Lung microvascular endothelial cell (primary cell): ENCODE measurements at regions not wholly inside any gene's neighbourhood (a gene's known extent, or its start where the extent isn't known, plus 50 kb on each side); places are given as distances from the start of the nearest gene placed in this dataset.

Experiments used
- DNase-seq, 2 donors: peaks; one replicate each; pipeline versions ENCODE4 v3.0.0 to v3.0.0-alpha.2; 2010; ENCODE audit warnings: low read depth in 2 of 2

GRCh38 chr12:47560415-47560814, 145.4 kb downstream of the RPAP3 start:
- no peak for DNase-seq

DNA sequence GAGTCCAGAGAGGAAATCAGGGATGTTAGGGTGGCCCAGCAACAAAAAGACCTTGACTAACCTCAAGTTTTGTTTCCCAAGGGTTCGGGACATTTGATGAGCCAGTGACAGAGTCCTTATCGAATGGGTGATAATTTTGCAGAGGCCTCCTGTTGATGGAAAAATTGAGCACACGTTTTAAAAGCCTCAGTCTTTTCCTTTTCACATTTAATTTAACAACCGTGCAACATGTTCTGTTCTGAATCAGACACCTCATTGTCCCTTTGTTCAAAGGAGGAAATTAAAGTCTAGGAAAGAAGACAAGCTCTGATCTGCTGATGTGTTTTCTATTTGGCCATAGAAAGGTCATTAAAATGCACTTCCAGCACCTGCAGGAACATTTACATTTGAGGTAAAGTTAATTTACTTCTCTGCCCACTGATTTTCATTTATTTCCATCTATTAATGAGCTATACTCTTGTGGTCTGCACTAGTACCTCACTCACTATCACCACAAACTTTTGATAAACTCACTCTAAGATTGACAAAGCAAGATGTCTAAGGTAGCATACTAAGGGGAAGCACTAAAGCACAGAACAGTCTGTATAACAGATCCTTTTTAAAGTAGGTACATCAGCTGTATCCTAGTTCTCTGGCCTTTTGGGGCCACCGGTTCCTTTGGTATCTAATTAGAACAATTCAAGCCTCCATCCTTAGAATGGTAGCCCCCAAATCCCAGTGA, 147.0 kb downstream of the RPAP3 start:
- DNase-seq: no peak

DNA sequence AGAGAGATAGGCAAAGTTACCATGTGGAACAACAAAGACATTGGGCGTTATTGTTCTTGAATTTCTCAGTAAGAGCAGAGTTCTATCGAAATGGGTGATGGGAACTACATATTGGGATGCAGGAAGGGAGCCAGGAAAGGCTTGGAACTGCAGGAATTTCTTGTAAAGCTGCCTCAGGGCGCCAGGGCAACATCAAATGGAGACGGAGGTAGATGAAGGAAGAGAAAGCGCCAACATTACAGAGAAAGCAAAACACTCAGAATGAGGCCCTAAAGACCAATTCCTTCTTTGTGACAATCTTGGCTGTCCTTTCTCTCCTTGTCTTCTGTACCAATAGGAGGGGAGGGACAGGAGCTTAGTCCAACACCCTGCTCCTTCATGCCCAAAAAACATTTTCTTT, 148.4 kb downstream of the RPAP3 start:
- no peak for DNase-seq

DNA sequence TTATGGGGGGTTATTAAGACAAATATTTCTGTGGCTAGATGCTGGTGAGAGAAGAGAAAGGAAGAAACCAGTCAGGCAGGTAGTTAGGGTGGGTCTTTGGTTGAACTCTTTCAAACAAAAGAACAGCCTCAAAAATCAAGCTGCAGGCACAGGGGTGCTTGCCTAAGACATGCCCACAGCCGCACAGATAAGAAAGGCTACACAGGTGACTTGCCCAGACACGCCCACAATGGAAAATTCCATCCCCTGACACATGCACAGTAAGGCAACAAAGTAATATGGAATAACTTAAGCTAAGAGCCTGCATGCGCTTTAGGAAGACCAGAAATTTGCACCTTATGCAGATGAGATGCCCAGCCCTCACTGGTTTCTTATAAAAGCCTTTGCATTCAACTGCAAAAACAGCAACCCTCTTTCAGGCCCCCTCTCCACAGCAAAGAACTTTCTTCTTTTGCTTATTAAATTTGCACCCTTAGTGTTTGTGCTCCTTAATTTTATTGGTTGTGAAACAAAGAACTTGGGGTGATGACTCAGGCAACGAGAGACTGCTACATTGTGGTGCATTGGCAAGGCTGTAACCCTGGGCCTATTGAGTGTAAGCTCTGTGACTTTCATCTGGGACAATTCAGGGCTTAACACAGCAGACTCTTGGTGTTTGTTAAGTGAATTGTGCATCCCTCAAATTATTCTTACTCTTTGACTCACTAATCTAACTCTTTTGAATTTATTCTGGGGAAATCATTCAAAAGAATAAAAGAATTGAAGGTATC, 149.4 kb downstream of the RPAP3 start:
- DNase-seq: no peak

DNA sequence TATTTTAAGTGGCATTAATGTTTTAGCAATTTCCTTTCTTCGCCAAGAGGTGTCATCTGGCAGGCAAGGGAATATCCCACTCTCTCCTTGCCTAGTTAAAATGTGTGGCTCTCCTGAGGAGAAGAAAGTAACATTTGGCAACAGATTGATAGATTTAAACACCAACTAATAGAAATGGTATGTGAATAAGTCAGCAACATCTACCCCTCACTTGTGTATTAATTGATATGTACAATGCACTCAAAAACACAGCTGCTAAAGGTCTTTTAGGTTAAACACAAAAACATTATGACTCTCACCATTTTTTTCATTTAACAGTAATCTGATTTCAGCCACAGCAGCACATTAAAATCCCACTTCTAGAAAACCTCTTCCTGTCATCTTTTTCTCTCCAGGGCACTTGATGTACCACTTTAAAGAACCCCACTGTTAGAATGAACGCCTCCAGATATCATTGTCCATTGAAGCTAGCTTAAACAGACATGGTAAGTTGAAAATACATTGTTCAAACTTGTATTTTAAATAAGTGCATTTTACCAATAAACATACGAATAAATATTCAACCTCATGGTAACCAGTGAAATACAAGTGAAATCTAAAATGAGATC, 151.7 kb downstream of the RPAP3 start:
- no peak for DNase-seq

- no peak for DNase-seq
Measured at GRCh38 chr12:47553266-47553665, 152.6 kb downstream of the RPAP3 start.

GRCh38 chr12:47551426-47551851, 154.4 kb downstream of the RPAP3 start:
- no peak for DNase-seq

- DNase-seq: peak in 1 of 2 donors; percentile 4
Measured at GRCh38 chr12:47549258-47549657, 156.6 kb downstream of the RPAP3 start.

- DNase-seq: no peak
Measured at GRCh38 chr12:47548401-47548800, 157.4 kb downstream of the RPAP3 start.

DNA sequence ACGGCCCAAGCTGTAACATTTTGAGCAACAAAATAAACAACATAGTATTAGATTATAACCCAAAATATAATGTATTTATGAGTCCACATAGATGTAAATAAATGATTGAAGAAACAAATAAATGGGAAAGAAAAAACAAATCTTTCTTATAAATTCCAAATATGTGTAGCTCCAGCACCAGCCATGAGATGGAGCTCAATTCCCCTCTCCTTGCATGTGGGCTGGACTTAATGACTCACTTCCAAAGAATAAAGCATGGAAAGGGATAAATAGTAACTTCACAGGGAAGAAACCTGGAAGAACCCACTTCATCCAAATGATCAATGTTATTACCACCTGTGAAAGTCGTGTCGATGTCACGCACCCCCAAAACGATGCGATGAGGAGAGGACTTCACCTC, 158.8 kb downstream of the RPAP3 start:
- DNase-seq: peak; percentile 66 to 68

- no peak for DNase-seq
Measured at GRCh38 chr12:47545938-47546609, 159.8 kb downstream of the RPAP3 start.

DNA sequence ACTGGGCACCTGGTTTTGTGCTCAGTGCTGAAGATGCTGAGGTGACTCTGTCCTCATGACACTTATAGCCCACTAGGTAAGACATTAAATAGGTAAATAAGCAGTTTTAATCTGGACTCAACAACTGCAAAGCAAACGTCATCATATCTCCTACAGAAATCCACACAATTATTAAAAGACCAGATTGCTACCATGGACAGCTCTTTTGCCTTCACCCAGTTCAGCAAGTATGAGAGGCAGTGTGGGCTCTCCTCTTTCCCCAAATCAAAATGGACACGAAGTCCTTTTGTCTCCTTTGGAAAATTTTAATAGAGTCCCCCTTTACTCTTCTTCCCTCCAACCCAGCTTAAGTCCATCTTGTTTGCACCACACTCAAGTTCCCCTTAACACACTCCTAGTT, 171.1 kb downstream of the RPAP3 start:
- peak in 1 of 2 donors; percentile 27 for DNase-seq

- no peak for DNase-seq
Measured at GRCh38 chr12:47530050-47530449, 175.8 kb downstream of the RPAP3 start.

DNA sequence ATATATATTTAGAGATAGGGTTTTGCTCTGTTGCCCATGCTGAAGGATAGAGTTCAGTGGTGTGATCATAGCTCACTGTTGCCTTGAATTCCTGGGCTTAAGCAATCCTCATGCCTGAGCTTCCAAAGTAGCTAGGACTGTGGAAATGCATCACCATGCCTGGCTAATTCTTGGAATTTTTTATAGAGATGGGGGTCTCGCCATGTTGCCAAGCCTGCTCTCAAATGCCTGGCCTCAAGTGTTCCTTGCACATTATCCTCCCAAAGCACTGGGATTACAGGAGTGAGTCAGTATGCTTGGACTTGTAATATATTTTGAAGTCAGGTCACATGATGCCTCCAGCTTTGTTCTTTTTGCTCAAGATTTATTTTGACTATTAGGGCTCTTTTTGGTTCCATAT, 178.0 kb downstream of the RPAP3 start:
- DNase-seq: no peak

DNA sequence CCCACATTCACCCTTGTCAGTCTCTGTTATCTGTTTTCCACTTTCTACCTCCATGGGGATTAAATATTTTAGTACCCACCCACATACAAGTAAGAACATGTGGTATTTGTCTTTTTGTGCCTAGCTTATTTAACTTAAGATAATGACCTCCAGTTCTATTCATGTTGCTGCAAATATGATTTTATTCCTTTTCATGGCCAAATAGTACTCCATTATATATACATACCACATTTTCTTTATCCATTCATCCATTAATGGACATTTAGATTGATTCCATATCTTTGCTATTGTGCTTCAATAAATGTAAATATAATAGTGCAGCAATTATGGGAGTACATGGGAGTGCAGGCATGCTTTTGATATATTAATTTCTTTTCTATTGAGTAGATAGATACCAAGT, 185.8 kb downstream of the RPAP3 start:
- no peak for DNase-seq

DNA sequence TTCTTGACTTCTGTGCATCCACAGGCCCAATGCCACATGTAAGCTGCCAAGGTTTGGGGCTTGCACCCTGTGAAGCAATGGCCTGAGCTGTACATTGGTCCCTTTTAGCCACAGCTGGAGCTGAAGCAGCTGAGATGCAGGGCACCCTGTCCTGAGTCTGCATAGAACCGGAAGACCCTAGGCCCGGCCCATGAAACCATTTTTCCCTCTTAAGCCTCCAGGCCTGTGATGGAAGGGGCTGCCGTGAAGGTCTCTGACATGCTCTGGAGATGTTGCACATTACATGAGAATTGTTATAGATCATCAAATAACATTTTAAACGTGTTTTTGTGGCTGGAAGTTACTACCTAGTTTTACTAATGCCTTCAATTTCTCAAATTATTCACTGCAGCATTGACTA, 188.7 kb downstream of the RPAP3 start:
- DNase-seq: no peak

- peak in 1 of 2 donors; percentile 61 for DNase-seq
Measured at GRCh38 chr12:47509398-47509851, 196.4 kb downstream of the RPAP3 start.

DNA sequence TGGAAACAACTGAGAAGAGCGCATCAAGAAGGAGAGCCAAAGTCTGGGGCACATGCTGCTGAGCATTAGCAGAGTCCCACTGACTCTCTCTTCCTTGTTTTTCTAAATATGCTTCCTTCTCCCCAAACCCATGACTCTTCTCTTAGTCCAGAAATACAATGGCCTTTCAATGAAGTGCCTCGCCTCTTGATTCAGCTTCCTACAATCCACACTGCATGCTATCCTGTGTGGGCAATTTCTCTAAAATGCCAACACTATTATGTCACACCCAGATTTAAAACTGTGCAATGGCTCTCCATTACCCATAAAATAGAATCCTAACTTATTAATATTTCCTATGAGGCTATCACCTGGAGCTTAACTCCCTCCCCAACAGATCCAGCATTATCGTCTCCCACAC, 198.6 kb downstream of the RPAP3 start:
- DNase-seq: no peak

DNA sequence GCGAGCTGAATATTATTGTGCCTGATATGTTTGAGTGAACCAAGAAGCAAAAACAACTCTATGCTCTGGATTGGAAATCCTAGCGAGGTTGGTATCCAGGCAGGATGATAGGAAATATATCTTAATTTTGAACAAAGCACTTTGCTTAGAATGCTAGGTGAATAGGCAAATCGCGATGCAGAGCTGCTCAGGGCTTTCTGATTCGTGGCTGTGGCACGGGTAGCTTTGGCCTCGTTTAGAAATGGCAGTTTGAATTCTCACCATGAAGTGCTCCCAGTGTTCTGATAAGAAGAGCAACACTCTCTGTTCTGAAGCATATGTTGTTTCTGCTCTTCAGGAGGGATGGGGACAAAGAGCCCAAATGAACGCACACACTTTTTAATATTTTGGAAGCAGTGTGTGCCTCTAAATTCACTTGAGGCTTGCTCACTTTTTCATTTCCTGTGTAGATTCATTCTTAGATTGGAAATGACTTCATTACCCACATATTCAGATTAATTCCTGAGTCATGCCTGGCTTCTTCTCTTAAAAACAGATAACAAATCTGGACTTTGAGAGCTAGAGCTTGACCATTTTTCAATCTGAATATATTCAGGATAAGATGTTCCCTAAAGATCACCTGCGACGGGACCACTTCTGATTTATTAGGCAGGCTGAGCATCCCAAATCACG, 200.9 kb downstream of the RPAP3 start:
- peak in 1 of 2 donors; percentile 51 for DNase-seq

- DNase-seq: no peak
Measured at GRCh38 chr12:47493801-47494200, 212.0 kb downstream of the RPAP3 start.

DNA sequence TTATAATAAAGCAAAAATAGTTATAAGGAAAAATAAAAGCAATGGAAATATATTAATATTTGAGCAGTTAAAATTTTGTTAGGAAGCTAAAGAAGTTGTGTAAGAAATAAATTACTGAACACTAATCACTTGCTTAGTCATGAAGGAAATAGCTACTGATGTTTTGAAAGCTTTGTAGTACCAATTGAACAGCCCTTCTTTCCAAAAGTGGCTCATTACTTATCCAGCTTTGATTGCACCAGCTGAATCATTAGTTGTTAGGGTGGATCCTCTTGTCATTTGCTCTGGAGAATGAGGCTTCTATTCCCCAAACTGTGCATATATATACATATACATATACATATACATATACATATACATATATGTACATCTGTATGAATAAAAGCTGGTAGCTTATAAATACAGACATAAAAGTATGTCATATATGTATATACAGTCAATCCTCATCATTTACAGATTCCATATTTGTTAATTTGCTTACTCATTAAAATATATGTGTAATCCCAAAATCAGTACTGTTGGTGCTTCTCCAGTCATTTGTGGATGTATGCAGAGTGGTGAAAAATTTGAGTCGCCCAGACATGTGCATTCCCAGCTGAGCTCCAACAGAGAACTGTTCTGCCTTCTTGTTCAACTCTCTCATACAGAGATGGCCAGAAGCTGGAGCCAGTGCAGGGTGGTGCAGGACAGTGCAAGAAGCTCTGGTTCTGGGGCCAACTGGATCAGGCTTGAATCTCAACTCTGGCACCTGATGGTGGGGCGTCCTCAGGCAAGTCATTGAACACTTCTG, 214.1 kb downstream of the RPAP3 start:
- DNase-seq: no peak
